ENCODE measurements at regions not wholly inside any gene's neighbourhood (a gene's known extent, or its start where the extent isn't known, plus 50 kb on each side); places are given as distances from the start of the nearest gene placed in this dataset.

GRCh38 chr14:98593361-98593761 lies 678.6 kb downstream of the BCL11B start:
- TF ChIP-seq POLR2AphosphoS5 (IDR thresholded peaks at IDR 0.05) (no peak), POLR2A (IDR thresholded peaks at IDR 0.05; ENCODE audit: low read depth) (no peak), EP300 (IDR thresholded peaks at IDR 0.05) (no peak)
